Suprapubic skin (tissue), 4 donors: ENCODE measurements at regions not wholly inside any gene's neighbourhood (a gene's known extent, or its start where the extent isn't known, plus 50 kb on each side); places are given as distances from the start of the nearest gene placed in this dataset.

Source experiments
- DNase-seq, 2 donors: peaks; one replicate each; pipeline ENCODE4 v3.0.0-alpha.2; 2019; ENCODE audit warnings: low spot score in 2 of 2
- H3K27ac ChIP-seq: fragments of 200-600 bp; sonication (generic); one replicate; pipeline ENCODE4 v1.5.1; 2019
- H3K27me3 ChIP-seq: fragments of 200-600 bp; sonication (generic); one replicate; pipeline ENCODE4 v1.5.1; 2019
- H3K36me3 ChIP-seq: fragments of 200-600 bp; sonication (generic); one replicate; pipeline ENCODE4 v1.5.1; 2019
- H3K4me1 ChIP-seq: fragments of 200-600 bp; sonication (generic); one replicate; pipeline ENCODE4 v1.5.1; 2019
- H3K4me3 ChIP-seq: fragments of 200-600 bp; sonication (generic); one replicate; pipeline ENCODE4 v1.5.1; 2019; ENCODE audit warnings: mild to moderate bottlenecking
- H3K9me3 ChIP-seq: fragments of 200-600 bp; sonication (generic); one replicate; pipeline ENCODE4 v1.5.1; 2019
- EP300 ChIP-seq: sonication (generic); formaldehyde crosslinking; IDR thresholded peaks from one replicate; pipeline ENCODE4 v1.6.1; 2017; ENCODE audit warnings: antibody characterized with exemption
- POLR2A ChIP-seq, 2 donors: fragments of 450-650 bp; IDR thresholded peaks; one replicate each; pipeline ENCODE4 v1.6.1; 2017; ENCODE audit warnings: antibody characterized with exemption in 2 of 2, mild to moderate bottlenecking in 2 of 2, moderate library complexity in 2 of 2
- POLR2AphosphoS5 ChIP-seq, 3 donors: sonication (generic); formaldehyde crosslinking; IDR thresholded peaks; one replicate each; pipeline ENCODE4 v1.6.1; 2017; ENCODE audit warnings: antibody characterized with exemption in 3 of 3
- WGBS: methylation state at CpG from one replicate; pipeline ENCODE4 v1.1.5; 2018; 5-methylcytosine and 5-hydroxymethylcytosine counted together
- TF ChIP-seq, protein P1 (sequence below), 2 donors: fragments of 200-600 bp in 1 of 2; fragments of 450-650 bp in 1 of 2; sonication (generic) in 1 of 2; IDR thresholded peaks; one replicate each; pipeline ENCODE4 v1.5.1; 2016 to 2019; ENCODE audit warnings: antibody characterized with exemption in 2 of 2, mild to moderate bottlenecking in 1 of 2, moderate library complexity in 1 of 2

DNA sequence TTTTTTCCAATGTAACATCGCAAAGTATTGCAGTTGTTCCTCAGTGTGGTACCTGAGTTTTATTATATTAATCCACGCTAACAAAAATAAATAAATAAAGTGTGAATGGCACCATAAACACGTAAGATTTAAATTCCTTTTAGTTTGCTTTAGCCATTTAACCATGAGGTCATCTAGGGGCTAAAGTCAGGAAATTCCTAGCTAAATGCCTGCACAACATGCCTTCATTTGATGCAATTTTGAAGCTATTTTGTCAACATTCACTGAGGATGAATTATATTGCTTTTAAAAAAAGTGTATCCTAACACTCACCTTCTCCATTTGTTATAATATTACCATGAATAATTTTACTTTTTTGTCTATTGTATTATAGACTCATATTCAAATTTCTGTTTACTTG, 714.4 kb downstream of the GATA3 start:
- no peak for DNase-seq
- Histone ChIP-seq H3K4me3 (no peak overlapping the region), H3K4me1 (no peaks in the 10 kb centered on the region), H3K27me3 (no peaks in the 10 kb centered on the region), H3K27ac (no peak overlapping the region), H3K36me3 (no peaks in the 10 kb centered on the region), H3K9me3 (no peaks in the 10 kb centered on the region)
- WGBS, result 64% methylated on average over 3 of the region's 3 CpGs
- TF ChIP-seq EP300, result no peak
- TF ChIP-seq, protein P1, sequence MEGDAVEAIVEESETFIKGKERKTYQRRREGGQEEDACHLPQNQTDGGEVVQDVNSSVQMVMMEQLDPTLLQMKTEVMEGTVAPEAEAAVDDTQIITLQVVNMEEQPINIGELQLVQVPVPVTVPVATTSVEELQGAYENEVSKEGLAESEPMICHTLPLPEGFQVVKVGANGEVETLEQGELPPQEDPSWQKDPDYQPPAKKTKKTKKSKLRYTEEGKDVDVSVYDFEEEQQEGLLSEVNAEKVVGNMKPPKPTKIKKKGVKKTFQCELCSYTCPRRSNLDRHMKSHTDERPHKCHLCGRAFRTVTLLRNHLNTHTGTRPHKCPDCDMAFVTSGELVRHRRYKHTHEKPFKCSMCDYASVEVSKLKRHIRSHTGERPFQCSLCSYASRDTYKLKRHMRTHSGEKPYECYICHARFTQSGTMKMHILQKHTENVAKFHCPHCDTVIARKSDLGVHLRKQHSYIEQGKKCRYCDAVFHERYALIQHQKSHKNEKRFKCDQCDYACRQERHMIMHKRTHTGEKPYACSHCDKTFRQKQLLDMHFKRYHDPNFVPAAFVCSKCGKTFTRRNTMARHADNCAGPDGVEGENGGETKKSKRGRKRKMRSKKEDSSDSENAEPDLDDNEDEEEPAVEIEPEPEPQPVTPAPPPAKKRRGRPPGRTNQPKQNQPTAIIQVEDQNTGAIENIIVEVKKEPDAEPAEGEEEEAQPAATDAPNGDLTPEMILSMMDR (IDR thresholded peaks at IDR 0.05), result no peak

GRCh38 chr10:8776926-8777622, 722.6 kb downstream of the GATA3 start:
- 82% methylated on average over 3 of the region's 3 CpGs for WGBS
- H3K4me3 ChIP-seq, result no peak overlapping the region
- no peak for DNase-seq
- TF ChIP-seq POLR2AphosphoS5 (IDR thresholded peaks at IDR 0.05) (no peak), POLR2A (IDR thresholded peaks at IDR 0.05) (no peak), EP300 (no peak)
- TF ChIP-seq, protein P1 (IDR thresholded peaks at IDR 0.05), result no peak
- H3K36me3 ChIP-seq, result no peaks in the 10 kb centered on the region
- H3K9me3 ChIP-seq, result no peaks in the 10 kb centered on the region
- H3K4me1 ChIP-seq, result no peaks in the 10 kb centered on the region
- H3K27me3 ChIP-seq, result no peaks in the 10 kb centered on the region
- no peak overlapping the region for H3K27ac ChIP-seq

DNA sequence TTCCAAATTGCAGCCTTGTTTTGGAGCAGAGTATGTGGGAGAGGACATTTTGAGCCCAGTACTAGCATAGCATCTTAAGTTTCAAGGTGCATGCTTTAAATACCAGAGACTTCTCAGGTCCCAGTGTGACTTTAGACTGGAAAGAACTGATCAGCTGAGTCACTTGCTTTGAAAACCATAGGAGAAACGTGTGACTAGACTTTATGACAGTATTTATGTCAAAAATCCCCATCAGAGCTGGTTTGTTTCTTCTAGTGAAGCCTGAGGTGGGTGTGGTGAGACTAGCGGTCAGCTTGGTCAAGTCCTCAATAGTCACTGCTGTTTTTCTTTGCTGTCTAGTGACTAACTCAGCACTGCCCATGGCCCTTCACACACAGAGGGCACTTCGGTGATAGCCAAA, 724.2 kb downstream of the GATA3 start:
- DNase-seq, result no peak
- 81% methylated on average over 3 of the region's 3 CpGs for whole genome bisulfite sequencing
- no peaks in the 10 kb centered on the region for H3K27me3 ChIP-seq
- H3K9me3 ChIP-seq, result no peaks in the 10 kb centered on the region
- TF ChIP-seq POLR2A (IDR thresholded peaks at IDR 0.05), result no peak
- H3K4me3 ChIP-seq, result no peak overlapping the region
- H3K27ac ChIP-seq, result no peak overlapping the region
- no peaks in the 10 kb centered on the region for H3K36me3 ChIP-seq
- no peaks in the 10 kb centered on the region for H3K4me1 ChIP-seq

GRCh38 chr10:8787649-8788048, 733.2 kb downstream of the GATA3 start:
- TF ChIP-seq EP300, result no peak
- no peak for TF ChIP-seq POLR2A (IDR thresholded peaks at IDR 0.05)
- TF ChIP-seq, protein P1 (IDR thresholded peaks at IDR 0.05), result no peak
- no peak for TF ChIP-seq POLR2AphosphoS5 (IDR thresholded peaks at IDR 0.05)
- H3K4me3 ChIP-seq, result no peak overlapping the region
- H3K27ac ChIP-seq, result no peak overlapping the region
- no peaks in the 10 kb centered on the region for H3K36me3 ChIP-seq
- H3K9me3 ChIP-seq, result peaks cover 6% of the 10 kb centered on the region
- DNase-seq, result no peak
- H3K27me3 ChIP-seq, result no peaks in the 10 kb centered on the region
- no peaks in the 10 kb centered on the region for H3K4me1 ChIP-seq

DNA sequence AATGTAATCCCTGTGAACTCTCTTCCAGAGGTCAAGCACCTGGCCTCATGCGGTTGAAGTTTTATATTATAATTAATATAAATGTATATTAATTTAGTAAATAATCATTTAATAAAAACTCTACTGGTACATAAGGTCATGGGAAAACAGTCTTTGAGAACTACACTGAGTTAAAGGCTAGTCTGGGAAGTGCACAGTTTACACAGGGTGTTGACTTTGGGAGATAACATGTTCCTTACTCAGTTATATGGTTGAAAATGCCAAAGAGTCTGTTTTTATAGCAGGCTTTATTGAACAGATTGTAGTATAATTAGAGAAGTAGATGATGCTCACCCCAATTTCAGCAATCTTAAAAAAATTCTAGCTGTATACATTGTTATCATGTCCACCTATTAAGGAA, 735.9 kb downstream of the GATA3 start:
- Histone ChIP-seq H3K4me3 (no peak overlapping the region), H3K4me1 (no peaks in the 10 kb centered on the region), H3K36me3 (no peaks in the 10 kb centered on the region), H3K27me3 (no peaks in the 10 kb centered on the region), H3K27ac (no peak overlapping the region), H3K9me3 (peaks cover 6% of the 10 kb centered on the region)
- WGBS, result 93% methylated on average over 1 of the region's 1 CpG
- no peak for TF ChIP-seq POLR2A (IDR thresholded peaks at IDR 0.05)
- TF ChIP-seq, protein P1 (IDR thresholded peaks at IDR 0.05), result no peak
- TF ChIP-seq EP300, result no peak
- DNase-seq, result no peak

- Histone ChIP-seq H3K4me3 (no peak overlapping the region), H3K27ac (no peak overlapping the region), H3K9me3 (no peaks in the 10 kb centered on the region), H3K36me3 (no peaks in the 10 kb centered on the region), H3K27me3 (no peaks in the 10 kb centered on the region), H3K4me1 (no peaks in the 10 kb centered on the region)
- TF ChIP-seq POLR2AphosphoS5 (IDR thresholded peaks at IDR 0.05) (no peak), POLR2A (IDR thresholded peaks at IDR 0.05) (no peak), EP300 (no peak)
- TF ChIP-seq, protein P1 (IDR thresholded peaks at IDR 0.05), result no peak
- 96% methylated on average over 2 of the region's 2 CpGs for WGBS
- no peak for DNase-seq
These were observed 740.4 kb downstream of the GATA3 start for GRCh38 chr10:8794860-8795259.
